HCT116 (cell line): ENCODE measurements at regions not wholly inside any gene's neighbourhood (a gene's known extent, or its start where the extent isn't known, plus 50 kb on each side); places are given as distances from the start of the nearest gene placed in this dataset.

Experiments
- ATF3 ChIP-seq: IDR thresholded peaks from 2 replicates; pipeline ENCODE4 v1.6.1; 2012
- CTCF ChIP-seq, 3 experiments: fragments of 200-600 bp in 1 of 3; sonication (generic) in 1 of 3; IDR thresholded peaks in 2 of 3; conservative IDR thresholded peaks in 1 of 3; 2 replicates each; pipeline ENCODE4 v1.5.1; 2012 to 2017; ENCODE audit warnings: low read depth in 2 of 3, low read length in 2 of 3, antibody characterized with exemption in 1 of 3, borderline replicate concordance in 1 of 3, control low read depth in 1 of 3, mild to moderate bottlenecking in 1 of 3, mixed read lengths in 1 of 3, mixed run types in 1 of 3, moderate library complexity in 1 of 3; ENCODE audit not compliant: insufficient read depth in 1 of 3
- POLR2AphosphoS5 ChIP-seq: IDR thresholded peaks from 2 replicates; pipeline ENCODE4 v1.6.1; 2011; ENCODE audit warnings: mild to moderate bottlenecking, low read depth, low read length, moderate library complexity
- REST ChIP-seq: IDR thresholded peaks from 2 replicates; pipeline ENCODE4 v1.6.1; 2012; ENCODE audit warnings: low read depth

GRCh38 chrX:113986427-113986826, 597.5 kb upstream of the HTR2C start:
- TF ChIP-seq ATF3 (no peak), POLR2AphosphoS5 (no peak), REST (no peak), CTCF (IDR thresholded peaks at IDR 0.05 in 2 of 3, conservative IDR thresholded peaks at IDR 0.05 in 1 of 3; ENCODE audit: borderline replicate concordance in 1 of 3, insufficient read depth in 1 of 3, low read depth in 2 of 3, low read length in 2 of 3) (no peak)
